A549 (cell line): ENCODE measurements at regions not wholly inside any gene's neighbourhood (a gene's known extent, or its start where the extent isn't known, plus 50 kb on each side); places are given as distances from the start of the nearest gene placed in this dataset.

ENCODE experiments used
- ATAC-seq, 2 experiments: fragments of 200-7000 bp in 1 of 2; fragments of >200 bp in 1 of 2; cut with Nextera tagmentation in 1 of 2; cut with Tn5 transposase in 1 of 2; 3 replicates each; pipeline versions ENCODE4 v1.8.0 to v1.9.1; 2018 to 2020; ENCODE audit warnings: mild to moderate bottlenecking in 1 of 2, moderate library complexity in 1 of 2
- CTCF ChIA-PET: fragments of 300-600 bp; sonication (Branson Sonifier 250); formaldehyde crosslinking; extraction: SDS; loops from one replicate; lab custom pipeline; 2021; ENCODE audit warnings: antibody characterized with exemption, inconsistent platforms; lab: Yijun Ruan, JAX
- POLR2A ChIA-PET: fragments of 350-600 bp; formaldehyde crosslinking; extraction: SDS; loops from one replicate; lab custom pipeline; 2021; ENCODE audit warnings: antibody characterized with exemption, inconsistent platforms; lab: Yijun Ruan, JAX
- DNase-seq, 2 experiments: peaks; one replicate each; pipeline versions ENCODE4 v3.0.0 to v3.0.0-alpha.2; 2011 to 2016; ENCODE audit warnings: low read depth in 1 of 2, low spot score in 1 of 2
- FAIRE-seq: peaks from 2 replicates; lab custom pipeline; 2011; peaks lifted over from hg19 to GRCh38; lab: Jason Lieb, UNC
- H3K27ac ChIP-seq, 2 experiments: fragments of >200 bp; sonication (Bioruptor Twin); formaldehyde crosslinking; 3 replicates each; pipeline ENCODE4 v1.5.1; 2016 to 2017
- H3K4me1 ChIP-seq: fragments of >200 bp; sonication (Bioruptor Twin); formaldehyde crosslinking; 3 replicates; pipeline ENCODE4 v1.6.1; 2016
- H3K4me2 ChIP-seq: fragments of >200 bp; sonication (Bioruptor Twin); formaldehyde crosslinking; 3 replicates; pipeline ENCODE4 v1.6.1; 2016
- H3K4me3 ChIP-seq: fragments of >200 bp; sonication (Bioruptor Twin); formaldehyde crosslinking; 3 replicates; pipeline ENCODE4 v1.5.1; 2016
- H3K9me3 ChIP-seq: fragments of >200 bp; sonication (Bioruptor Twin); formaldehyde crosslinking; 3 replicates; pipeline ENCODE4 v1.6.1; 2016
- BHLHE40 ChIP-seq: IDR thresholded peaks from 2 replicates; pipeline ENCODE4 v1.6.1; 2012; ENCODE audit warnings: low read depth, low read length, inconsistent platforms
- CBX2 ChIP-seq: fragments of 200-600 bp; sonication (generic); IDR thresholded peaks from 2 replicates; pipeline ENCODE4 v1.6.1; 2016; ENCODE audit warnings: low read depth, mild to moderate bottlenecking, borderline replicate concordance
- CBX8 ChIP-seq: fragments of 200-600 bp; sonication (generic); IDR thresholded peaks from 2 replicates; pipeline ENCODE4 v1.6.1; 2016
- CEBPB ChIP-seq, 2 experiments: fragments of >200 bp in 1 of 2; sonication (Bioruptor Twin) in 1 of 2; formaldehyde crosslinking in 1 of 2; IDR thresholded peaks; 2 replicates each; pipeline ENCODE4 v1.6.1; 2012 to 2016
- CHD2 ChIP-seq: fragments of 150-350 bp; IDR thresholded peaks from 2 replicates; pipeline ENCODE4 v1.6.1; 2014; ENCODE audit warnings: low read length; ENCODE audit not compliant: partially characterized antibody
- EHF ChIP-seq: fragments of 250-450 bp; sonication (Bioruptor Pico); IDR thresholded peaks from 2 replicates; pipeline ENCODE4 v1.5.0; 2020; ENCODE audit warnings: mild to moderate bottlenecking
- EP300 ChIP-seq, 2 experiments: fragments of >200 bp; sonication (Bioruptor Twin); formaldehyde crosslinking; IDR thresholded peaks; 2 replicates in 1 of 2; 3 replicates in 1 of 2; pipeline ENCODE4 v1.6.1; 2016 to 2017
- FOSL2 ChIP-seq, 2 experiments: fragments of 450-650 bp in 1 of 2; fragments of >200 bp in 1 of 2; sonication (Bioruptor Twin) in 1 of 2; formaldehyde crosslinking; IDR thresholded peaks; 2 replicates each; pipeline versions ENCODE4 v1.5.0 to v1.6.1; 2016 to 2020; ENCODE audit warnings: mild to moderate bottlenecking in 1 of 2, moderate library complexity in 1 of 2
- FOXS1 ChIP-seq: fragments of 250-450 bp; sonication (Bioruptor Pico); IDR thresholded peaks from 2 replicates; pipeline ENCODE4 v1.5.0; 2020; ENCODE audit warnings: mild to moderate bottlenecking, moderate library complexity
- GATA3 ChIP-seq: IDR thresholded peaks from 2 replicates; pipeline ENCODE4 v1.6.1; 2012; ENCODE audit warnings: borderline replicate concordance
- HEYL ChIP-seq: fragments of 250-450 bp; sonication (Bioruptor Pico); IDR thresholded peaks from 2 replicates; pipeline ENCODE4 v1.8.0; 2021; ENCODE audit warnings: mild to moderate bottlenecking, moderate library complexity
- JUN ChIP-seq, 2 experiments: fragments of >200 bp; sonication (Bioruptor Twin); formaldehyde crosslinking; IDR thresholded peaks; 2 replicates in 1 of 2; 3 replicates in 1 of 2; pipeline ENCODE4 v1.6.1; 2016 to 2017
- JUNB ChIP-seq: fragments of >200 bp; sonication (Bioruptor Twin); formaldehyde crosslinking; IDR thresholded peaks from 2 replicates; pipeline ENCODE4 v1.6.1; 2016
- KDM1A ChIP-seq: fragments of 200-600 bp; sonication (generic); IDR thresholded peaks from 2 replicates; pipeline ENCODE4 v1.6.1; 2016; ENCODE audit warnings: low read depth, mild to moderate bottlenecking
- KDM5A ChIP-seq: fragments of 200-600 bp; sonication (generic); IDR thresholded peaks from 2 replicates; pipeline ENCODE4 v1.6.1; 2016; ENCODE audit warnings: antibody characterized with exemption, mild to moderate bottlenecking
- NFE2L2 ChIP-seq: fragments of 150-350 bp; conservative IDR thresholded peaks from 2 replicates; pipeline ENCODE4 v1.6.1; 2014; ENCODE audit warnings: low read length
- RAD21 ChIP-seq, 2 experiments: fragments of >200 bp in 1 of 2; sonication (Bioruptor Twin) in 1 of 2; formaldehyde crosslinking in 1 of 2; IDR thresholded peaks in 1 of 2; conservative IDR thresholded peaks in 1 of 2; 2 replicates in 1 of 2; 3 replicates in 1 of 2; pipeline ENCODE4 v1.6.1; 2012 to 2018; ENCODE audit warnings: inconsistent platforms in 1 of 2
- RARB ChIP-seq: fragments of 250-450 bp; sonication (Bioruptor Pico); IDR thresholded peaks from 2 replicates; pipeline ENCODE4 v1.8.0; 2021; ENCODE audit warnings: mild to moderate bottlenecking, moderate library complexity
- SMC3 ChIP-seq: fragments of >200 bp; sonication (Bioruptor Twin); formaldehyde crosslinking; IDR thresholded peaks from 3 replicates; pipeline ENCODE4 v1.6.1; 2018; ENCODE audit warnings: inconsistent platforms
- ZFP36 ChIP-seq: fragments of 450-650 bp; IDR thresholded peaks from 2 replicates; pipeline ENCODE4 v1.6.1; 2014; ENCODE audit warnings: borderline replicate concordance; ENCODE audit not compliant: partially characterized antibody
- ZNF302 ChIP-seq: fragments of 250-450 bp; sonication (Bioruptor Pico); IDR thresholded peaks from 2 replicates; pipeline ENCODE4 v1.9.0; 2021; ENCODE audit warnings: inconsistent platforms, mild to moderate bottlenecking, moderate library complexity
- ZSCAN20 ChIP-seq: fragments of 250-450 bp; sonication (Bioruptor Pico); IDR thresholded peaks from 2 replicates; pipeline ENCODE4 v1.8.0; 2022; ENCODE audit warnings: mild to moderate bottlenecking, moderate library complexity
- WGBS: methylation state at CpG from one replicate; pipeline ENCODE4 v1.1.6; 2017; ENCODE audit errors: missing lambda C conversion rate; 5-methylcytosine and 5-hydroxymethylcytosine counted together
- TF ChIP-seq, protein P1 (sequence below): IDR thresholded peaks from 2 replicates; pipeline ENCODE4 v1.6.1; 2012; ENCODE audit warnings: low read depth, borderline replicate concordance
- TF ChIP-seq, protein P2 (sequence below): fragments of >200 bp; sonication (Bioruptor Twin); formaldehyde crosslinking; IDR thresholded peaks from 3 replicates; pipeline ENCODE4 v1.6.1; 2016
- TF ChIP-seq, protein P3 (sequence below): fragments of >200 bp; sonication (Bioruptor Twin); formaldehyde crosslinking; IDR thresholded peaks from 3 replicates; pipeline ENCODE4 v1.5.1; 2016

DNA sequence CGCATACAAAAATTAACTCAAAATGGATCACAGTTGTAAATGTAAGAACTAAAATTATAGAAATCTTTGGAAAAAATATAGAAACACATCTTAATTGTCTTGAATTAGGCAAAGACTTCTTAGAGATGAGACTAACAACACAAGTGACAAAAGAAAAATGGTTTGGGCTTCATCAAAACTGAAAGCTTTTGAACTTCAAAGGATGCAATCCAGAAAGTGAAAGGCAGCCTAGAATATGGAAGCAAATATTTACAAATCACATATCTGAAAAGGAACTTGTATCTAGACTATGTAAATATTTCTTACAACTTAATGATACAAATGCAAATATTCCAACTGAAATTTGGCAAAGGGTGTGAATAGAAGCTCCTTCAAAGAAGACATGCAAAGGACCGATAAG lies 582.8 kb upstream of the ZEB2 start:
- Histone ChIP-seq H3K4me2 (no peak overlapping the region), H3K4me3 (no peak overlapping the region), H3K9me3 (no peaks in the 10 kb centered on the region), H3K4me1 (0 out of 3 replicates have a peak, but pooled peaks cover 4% of the 10 kb centered on the region), H3K27ac (no peak overlapping the region)
- CTCF ChIA-PET: no interaction called here
- ATAC-seq (no peak), FAIRE-seq (no peak), DNase-seq (no peak)
- TF ChIP-seq EHF (no peak), CBX8 (no peak), BHLHE40 (no peak), SMC3 (no peak), ZFP36 (no peak), KDM1A (no peak), CHD2 (no peak), CBX2 (no peak), JUN (IDR thresholded peaks at IDR 0.05) (no peak), ZNF302 (no peak), KDM5A (no peak), EP300 (IDR thresholded peaks at IDR 0.05) (no peak), JUNB (no peak), RARB (CRISPR knock-in tag) (no peak), FOXS1 (CRISPR knock-in tag) (no peak)
- TF ChIP-seq, protein P1, sequence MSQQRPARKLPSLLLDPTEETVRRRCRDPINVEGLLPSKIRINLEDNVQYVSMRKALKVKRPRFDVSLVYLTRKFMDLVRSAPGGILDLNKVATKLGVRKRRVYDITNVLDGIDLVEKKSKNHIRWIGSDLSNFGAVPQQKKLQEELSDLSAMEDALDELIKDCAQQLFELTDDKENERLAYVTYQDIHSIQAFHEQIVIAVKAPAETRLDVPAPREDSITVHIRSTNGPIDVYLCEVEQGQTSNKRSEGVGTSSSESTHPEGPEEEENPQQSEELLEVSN: no peak
- TF ChIP-seq, protein P2, sequence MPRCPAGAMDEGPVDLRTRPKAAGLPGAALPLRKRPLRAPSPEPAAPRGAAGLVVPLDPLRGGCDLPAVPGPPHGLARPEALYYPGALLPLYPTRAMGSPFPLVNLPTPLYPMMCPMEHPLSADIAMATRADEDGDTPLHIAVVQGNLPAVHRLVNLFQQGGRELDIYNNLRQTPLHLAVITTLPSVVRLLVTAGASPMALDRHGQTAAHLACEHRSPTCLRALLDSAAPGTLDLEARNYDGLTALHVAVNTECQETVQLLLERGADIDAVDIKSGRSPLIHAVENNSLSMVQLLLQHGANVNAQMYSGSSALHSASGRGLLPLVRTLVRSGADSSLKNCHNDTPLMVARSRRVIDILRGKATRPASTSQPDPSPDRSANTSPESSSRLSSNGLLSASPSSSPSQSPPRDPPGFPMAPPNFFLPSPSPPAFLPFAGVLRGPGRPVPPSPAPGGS: no peak
- POLR2A ChIA-PET: no interaction called here
- WGBS: 96% methylated on average over 2 of the region's 2 CpGs

DNA sequence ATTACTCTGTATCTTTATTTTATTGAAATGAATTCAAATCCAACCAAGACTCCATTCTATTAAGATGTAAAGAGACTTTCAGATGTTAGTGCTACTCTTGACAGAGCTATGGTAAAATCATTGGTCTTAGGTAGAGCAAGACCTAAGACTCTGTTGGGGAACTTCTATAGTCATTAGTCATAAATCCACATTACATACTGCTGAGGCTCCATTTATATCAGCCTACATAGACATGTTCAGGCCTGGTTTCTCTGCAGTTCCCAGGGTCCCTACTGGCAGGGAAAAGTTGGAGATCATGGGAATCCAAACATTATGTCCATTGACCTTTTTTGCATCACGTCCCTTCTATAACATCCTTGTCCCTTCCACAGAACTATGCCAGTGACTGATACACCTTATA lies 580.4 kb upstream of the ZEB2 start:
- Histone ChIP-seq H3K27ac (no peak overlapping the region), H3K4me1 (peaks cover 7% of the 10 kb centered on the region; the same call in 1 of the 3 replicates), H3K9me3 (no peaks in the 10 kb centered on the region), H3K4me2 (no peak overlapping the region), H3K4me3 (no peak overlapping the region)
- no peak for ATAC-seq
- 79% methylated on average over 1 of the region's 1 CpG for WGBS
- DNase-seq: no peak
- FAIRE-seq: no peak
- TF ChIP-seq, protein P3, sequence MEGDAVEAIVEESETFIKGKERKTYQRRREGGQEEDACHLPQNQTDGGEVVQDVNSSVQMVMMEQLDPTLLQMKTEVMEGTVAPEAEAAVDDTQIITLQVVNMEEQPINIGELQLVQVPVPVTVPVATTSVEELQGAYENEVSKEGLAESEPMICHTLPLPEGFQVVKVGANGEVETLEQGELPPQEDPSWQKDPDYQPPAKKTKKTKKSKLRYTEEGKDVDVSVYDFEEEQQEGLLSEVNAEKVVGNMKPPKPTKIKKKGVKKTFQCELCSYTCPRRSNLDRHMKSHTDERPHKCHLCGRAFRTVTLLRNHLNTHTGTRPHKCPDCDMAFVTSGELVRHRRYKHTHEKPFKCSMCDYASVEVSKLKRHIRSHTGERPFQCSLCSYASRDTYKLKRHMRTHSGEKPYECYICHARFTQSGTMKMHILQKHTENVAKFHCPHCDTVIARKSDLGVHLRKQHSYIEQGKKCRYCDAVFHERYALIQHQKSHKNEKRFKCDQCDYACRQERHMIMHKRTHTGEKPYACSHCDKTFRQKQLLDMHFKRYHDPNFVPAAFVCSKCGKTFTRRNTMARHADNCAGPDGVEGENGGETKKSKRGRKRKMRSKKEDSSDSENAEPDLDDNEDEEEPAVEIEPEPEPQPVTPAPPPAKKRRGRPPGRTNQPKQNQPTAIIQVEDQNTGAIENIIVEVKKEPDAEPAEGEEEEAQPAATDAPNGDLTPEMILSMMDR: no peak
- TF ChIP-seq CEBPB (IDR thresholded peaks at IDR 0.05): no peak
- TF ChIP-seq ZNF302: no peak
- TF ChIP-seq FOSL2 (IDR thresholded peaks at IDR 0.05): no peak
- TF ChIP-seq FOSL2 (CRISPR knock-in tag; IDR thresholded peaks at IDR 0.05): no peak
- TF ChIP-seq GATA3: no peak
- TF ChIP-seq EHF: no peak
- TF ChIP-seq HEYL (CRISPR knock-in tag): no peak
- TF ChIP-seq KDM1A: no peak
- no peak for TF ChIP-seq EP300 (IDR thresholded peaks at IDR 0.05)
- TF ChIP-seq RAD21 (conservative IDR thresholded peaks at IDR 0.05 in 1 of 2, IDR thresholded peaks at IDR 0.05 in 1 of 2): no peak
- no peak for TF ChIP-seq NFE2L2
- TF ChIP-seq ZSCAN20: no peak
- ChIA-PET POLR2A (no interaction called here), CTCF (no interaction called here)
